ENCODE measurements at regions not wholly inside any gene's neighbourhood (a gene's known extent, or its start where the extent isn't known, plus 50 kb on each side); places are given as distances from the start of the nearest gene placed in this dataset.

DNA sequence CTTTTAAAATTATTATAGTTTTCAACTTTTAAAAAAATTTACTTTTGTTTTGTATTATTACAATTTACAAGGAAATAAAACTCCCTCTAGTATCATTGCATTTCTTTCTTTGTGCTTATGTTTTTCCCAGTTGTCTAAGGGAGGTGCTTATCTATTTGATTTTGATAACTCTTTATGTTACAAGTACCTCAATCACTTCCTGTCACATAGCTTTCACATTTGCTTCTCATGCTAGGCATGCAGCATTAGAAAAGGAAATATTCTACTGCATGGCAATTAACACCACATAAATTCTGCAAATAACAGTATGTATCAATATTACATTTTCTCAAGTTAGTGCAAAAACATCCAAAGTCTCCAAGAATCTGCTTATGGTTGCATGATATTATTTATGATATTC lies 180.3 kb upstream of the HS3ST1 start:
- POLR2A ChIA-PET: no interaction called here

DNA sequence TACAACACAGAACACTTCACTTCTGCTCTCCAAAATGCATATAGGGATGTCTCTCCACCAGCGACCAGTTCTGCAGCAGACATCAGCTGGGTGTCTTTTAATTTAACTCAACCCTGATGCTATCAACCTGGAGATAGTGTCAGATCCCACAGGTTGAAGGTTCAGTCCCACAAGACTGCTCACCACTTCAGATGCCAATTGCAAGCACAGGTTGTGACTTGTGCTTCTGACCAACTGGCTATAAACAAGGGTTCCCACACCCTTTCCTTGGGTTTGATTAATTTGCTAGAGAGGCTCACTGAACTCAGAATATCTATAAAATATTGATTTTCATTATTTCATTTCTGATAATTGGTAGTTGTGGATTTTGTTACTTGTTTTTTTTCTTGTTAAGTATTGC lies 177.4 kb upstream of the HS3ST1 start:
- no peaks in the 10 kb centered on the region for H3K36me3 ChIP-seq (replicated peaks in 1 of 2; ENCODE audit: control insufficient read depth in 1 of 2, insufficient read depth in 2 of 2, low read length in 1 of 2)
- no peak overlapping the region for H3K4me3 ChIP-seq (ENCODE audit: low read depth in 2 of 2, low read length in 1 of 2)
- H3K4me1 ChIP-seq (ENCODE audit: control insufficient read depth in 1 of 2, insufficient read depth in 2 of 2, low read depth in 1 of 2, low read length in 1 of 2): no peaks in the 10 kb centered on the region
- 0% methylated on average over 1 of the region's 1 CpG for WGBS (ENCODE audit: low lambda C conversion rate)
- no peak for TF ChIP-seq TEAD4 (IDR thresholded peaks at IDR 0.05; ENCODE audit: borderline replicate concordance, insufficient read depth)
- H3K27me3 ChIP-seq (ENCODE audit: insufficient read depth): no peaks in the 10 kb centered on the region
- ChIA-PET POLR2A (no interaction called here), CTCF (no interaction called here)
- no peaks in the 10 kb centered on the region for H4K20me1 ChIP-seq (ENCODE audit: insufficient read depth)
- no peak overlapping the region for H2AFZ ChIP-seq (ENCODE audit: low read depth)
- DNase-seq: no peak
- H3K4me2 ChIP-seq: no peak overlapping the region
- no peaks in the 10 kb centered on the region for H3K9me2 ChIP-seq
- H3K9me3 ChIP-seq: no peaks in the 10 kb centered on the region
- H3K79me2 ChIP-seq (ENCODE audit: insufficient read depth): no peaks in the 10 kb centered on the region
- H3F3A ChIP-seq (replicated peaks; ENCODE audit: insufficient read depth): no peaks in the 10 kb centered on the region
- no peak overlapping the region for H3K27ac ChIP-seq (ENCODE audit: low read depth in 2 of 2, low read length in 1 of 2)
- no peak overlapping the region for H3K9ac ChIP-seq

More for the DNA sequence above, 180.3 kb upstream of the HS3ST1 start:
- no peaks in the 10 kb centered on the region for H3K36me3 ChIP-seq (replicated peaks in 1 of 2; ENCODE audit: control insufficient read depth in 1 of 2, insufficient read depth in 2 of 2, low read length in 1 of 2)
- TF ChIP-seq, protein P1, sequence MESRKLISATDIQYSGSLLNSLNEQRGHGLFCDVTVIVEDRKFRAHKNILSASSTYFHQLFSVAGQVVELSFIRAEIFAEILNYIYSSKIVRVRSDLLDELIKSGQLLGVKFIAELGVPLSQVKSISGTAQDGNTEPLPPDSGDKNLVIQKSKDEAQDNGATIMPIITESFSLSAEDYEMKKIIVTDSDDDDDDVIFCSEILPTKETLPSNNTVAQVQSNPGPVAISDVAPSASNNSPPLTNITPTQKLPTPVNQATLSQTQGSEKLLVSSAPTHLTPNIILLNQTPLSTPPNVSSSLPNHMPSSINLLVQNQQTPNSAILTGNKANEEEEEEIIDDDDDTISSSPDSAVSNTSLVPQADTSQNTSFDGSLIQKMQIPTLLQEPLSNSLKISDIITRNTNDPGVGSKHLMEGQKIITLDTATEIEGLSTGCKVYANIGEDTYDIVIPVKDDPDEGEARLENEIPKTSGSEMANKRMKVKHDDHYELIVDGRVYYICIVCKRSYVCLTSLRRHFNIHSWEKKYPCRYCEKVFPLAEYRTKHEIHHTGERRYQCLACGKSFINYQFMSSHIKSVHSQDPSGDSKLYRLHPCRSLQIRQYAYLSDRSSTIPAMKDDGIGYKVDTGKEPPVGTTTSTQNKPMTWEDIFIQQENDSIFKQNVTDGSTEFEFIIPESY (IDR thresholded peaks at IDR 0.05; ENCODE audit: borderline replicate concordance, low read depth): no peak
- TF ChIP-seq GABPA (IDR thresholded peaks at IDR 0.05; ENCODE audit: low read depth): no peak
- no peak for DNase-seq
- H3K9ac ChIP-seq: no peak overlapping the region
- no peaks in the 10 kb centered on the region for H3K9me2 ChIP-seq
- H3K9me3 ChIP-seq: no peaks in the 10 kb centered on the region
- H2AFZ ChIP-seq (ENCODE audit: low read depth): no peak overlapping the region
- CTCF ChIA-PET: no interaction called here
- H4K20me1 ChIP-seq (ENCODE audit: insufficient read depth): no peaks in the 10 kb centered on the region
- H3K4me1 ChIP-seq (ENCODE audit: control insufficient read depth in 1 of 2, insufficient read depth in 2 of 2, low read depth in 1 of 2, low read length in 1 of 2): no peaks in the 10 kb centered on the region
- H3K4me3 ChIP-seq (ENCODE audit: low read depth in 2 of 2, low read length in 1 of 2): no peak overlapping the region
- H3F3A ChIP-seq (replicated peaks; ENCODE audit: insufficient read depth): no peaks in the 10 kb centered on the region
- H3K27me3 ChIP-seq (ENCODE audit: insufficient read depth): no peaks in the 10 kb centered on the region
- no peaks in the 10 kb centered on the region for H3K79me2 ChIP-seq (ENCODE audit: insufficient read depth)
- no peak overlapping the region for H3K4me2 ChIP-seq
- no peak overlapping the region for H3K27ac ChIP-seq (ENCODE audit: low read depth in 2 of 2, low read length in 1 of 2)

DNA sequence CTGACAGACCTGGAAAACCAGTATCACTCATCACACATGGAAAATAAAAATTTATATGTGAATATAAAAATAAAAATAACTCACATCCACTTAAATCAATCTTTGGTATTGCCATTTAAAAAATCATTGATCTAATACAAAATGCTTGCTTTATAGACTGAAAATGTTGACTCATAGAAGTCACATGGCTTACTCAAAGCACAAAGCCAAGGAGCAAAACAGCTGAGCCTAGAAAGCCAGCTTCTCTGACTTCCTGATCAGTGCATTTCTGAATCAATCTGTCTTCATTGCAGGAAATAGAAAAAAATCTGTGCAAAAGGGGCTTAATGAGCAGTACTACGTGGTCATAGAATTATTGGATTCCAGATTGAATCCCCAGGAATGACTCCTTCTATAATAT lies 176.9 kb upstream of the HS3ST1 start:
- Histone ChIP-seq H3K36me3 (replicated peaks in 1 of 2; ENCODE audit: control insufficient read depth in 1 of 2, insufficient read depth in 2 of 2, low read length in 1 of 2) (no peaks in the 10 kb centered on the region), H3F3A (replicated peaks; ENCODE audit: insufficient read depth) (no peaks in the 10 kb centered on the region), H3K9me2 (no peaks in the 10 kb centered on the region), H3K4me2 (no peak overlapping the region), H3K4me3 (ENCODE audit: low read depth in 2 of 2, low read length in 1 of 2) (no peak overlapping the region), H3K9me3 (no peaks in the 10 kb centered on the region), H2AFZ (ENCODE audit: low read depth) (no peak overlapping the region), H3K4me1 (ENCODE audit: control insufficient read depth in 1 of 2, insufficient read depth in 2 of 2, low read depth in 1 of 2, low read length in 1 of 2) (no peaks in the 10 kb centered on the region), H4K20me1 (ENCODE audit: insufficient read depth) (no peaks in the 10 kb centered on the region), H3K9ac (no peak overlapping the region), H3K27me3 (ENCODE audit: insufficient read depth) (no peaks in the 10 kb centered on the region), H3K27ac (ENCODE audit: low read depth in 2 of 2, low read length in 1 of 2) (no peak overlapping the region), H3K79me2 (ENCODE audit: insufficient read depth) (no peaks in the 10 kb centered on the region)
- DNase-seq: no peak
- WGBS (ENCODE audit: low lambda C conversion rate): 5% methylated on average over 1 of the region's 1 CpG
- TF ChIP-seq, protein P2, sequence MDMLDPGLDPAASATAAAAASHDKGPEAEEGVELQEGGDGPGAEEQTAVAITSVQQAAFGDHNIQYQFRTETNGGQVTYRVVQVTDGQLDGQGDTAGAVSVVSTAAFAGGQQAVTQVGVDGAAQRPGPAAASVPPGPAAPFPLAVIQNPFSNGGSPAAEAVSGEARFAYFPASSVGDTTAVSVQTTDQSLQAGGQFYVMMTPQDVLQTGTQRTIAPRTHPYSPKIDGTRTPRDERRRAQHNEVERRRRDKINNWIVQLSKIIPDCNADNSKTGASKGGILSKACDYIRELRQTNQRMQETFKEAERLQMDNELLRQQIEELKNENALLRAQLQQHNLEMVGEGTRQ (IDR thresholded peaks at IDR 0.05; ENCODE audit: borderline replicate concordance, low read depth, low read length): no peak
- POLR2A ChIA-PET: no interaction called here
- CTCF ChIA-PET: no interaction called here
